ENCODE measurements at regions not wholly inside any gene's neighbourhood (a gene's known extent, or its start where the extent isn't known, plus 50 kb on each side); places are given as distances from the start of the nearest gene placed in this dataset.

DNA sequence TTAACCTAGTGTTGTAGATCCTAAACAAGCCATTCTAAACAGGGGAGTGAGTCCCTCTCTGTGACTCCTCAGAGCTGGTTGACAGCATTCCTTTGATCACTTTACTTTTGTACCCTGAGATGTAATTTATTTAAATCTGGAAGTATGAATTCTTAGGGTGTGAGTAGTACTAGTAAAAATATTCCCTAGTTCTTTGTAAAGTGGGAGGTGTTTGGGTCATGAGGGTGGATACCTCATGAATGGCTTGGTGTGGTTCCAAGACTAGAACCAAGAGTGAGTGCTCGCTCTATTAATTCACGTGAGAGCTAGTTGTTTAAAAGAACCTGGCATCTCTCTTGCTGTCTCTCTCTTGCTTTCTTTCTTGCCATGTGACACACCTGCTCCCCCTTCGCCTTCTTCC lies 223.7 kb downstream of the SQOR start:
- TF ChIP-seq, protein P1, sequence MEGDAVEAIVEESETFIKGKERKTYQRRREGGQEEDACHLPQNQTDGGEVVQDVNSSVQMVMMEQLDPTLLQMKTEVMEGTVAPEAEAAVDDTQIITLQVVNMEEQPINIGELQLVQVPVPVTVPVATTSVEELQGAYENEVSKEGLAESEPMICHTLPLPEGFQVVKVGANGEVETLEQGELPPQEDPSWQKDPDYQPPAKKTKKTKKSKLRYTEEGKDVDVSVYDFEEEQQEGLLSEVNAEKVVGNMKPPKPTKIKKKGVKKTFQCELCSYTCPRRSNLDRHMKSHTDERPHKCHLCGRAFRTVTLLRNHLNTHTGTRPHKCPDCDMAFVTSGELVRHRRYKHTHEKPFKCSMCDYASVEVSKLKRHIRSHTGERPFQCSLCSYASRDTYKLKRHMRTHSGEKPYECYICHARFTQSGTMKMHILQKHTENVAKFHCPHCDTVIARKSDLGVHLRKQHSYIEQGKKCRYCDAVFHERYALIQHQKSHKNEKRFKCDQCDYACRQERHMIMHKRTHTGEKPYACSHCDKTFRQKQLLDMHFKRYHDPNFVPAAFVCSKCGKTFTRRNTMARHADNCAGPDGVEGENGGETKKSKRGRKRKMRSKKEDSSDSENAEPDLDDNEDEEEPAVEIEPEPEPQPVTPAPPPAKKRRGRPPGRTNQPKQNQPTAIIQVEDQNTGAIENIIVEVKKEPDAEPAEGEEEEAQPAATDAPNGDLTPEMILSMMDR (conservative IDR thresholded peaks at IDR 0.05; ENCODE audit: control insufficient read depth, insufficient read depth, low read depth, low read length): no peak
- DNase-seq (ENCODE audit: low read depth): no peak
- no peak overlapping the region for H3K4me3 ChIP-seq (ENCODE audit: control insufficient read depth, low read depth, low read length)

DNA sequence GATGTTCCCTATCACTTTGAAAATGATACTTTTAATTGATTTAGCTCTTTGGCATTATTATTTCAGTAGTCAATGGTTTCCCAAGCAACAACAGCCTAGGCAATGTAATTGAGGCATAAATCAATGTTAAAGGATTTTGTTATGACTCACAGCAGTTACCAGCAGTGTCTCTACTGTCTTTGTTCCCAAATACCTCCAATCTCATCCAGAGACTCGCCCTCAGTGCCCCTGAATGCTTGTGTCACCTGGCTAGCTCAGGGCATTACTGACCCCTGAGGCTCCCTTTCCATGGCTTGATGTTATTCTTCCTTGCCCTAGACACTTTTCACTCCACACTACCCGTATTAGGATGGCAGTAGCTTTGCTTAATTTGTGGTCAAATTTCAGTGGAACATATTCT lies 227.2 kb downstream of the SQOR start:
- DNase-seq (ENCODE audit: low read depth): no peak
- H3K4me3 ChIP-seq (ENCODE audit: control insufficient read depth, low read depth, low read length): no peak overlapping the region
- TF ChIP-seq, protein P1 (conservative IDR thresholded peaks at IDR 0.05; ENCODE audit: control insufficient read depth, insufficient read depth, low read depth, low read length): no peak

DNA sequence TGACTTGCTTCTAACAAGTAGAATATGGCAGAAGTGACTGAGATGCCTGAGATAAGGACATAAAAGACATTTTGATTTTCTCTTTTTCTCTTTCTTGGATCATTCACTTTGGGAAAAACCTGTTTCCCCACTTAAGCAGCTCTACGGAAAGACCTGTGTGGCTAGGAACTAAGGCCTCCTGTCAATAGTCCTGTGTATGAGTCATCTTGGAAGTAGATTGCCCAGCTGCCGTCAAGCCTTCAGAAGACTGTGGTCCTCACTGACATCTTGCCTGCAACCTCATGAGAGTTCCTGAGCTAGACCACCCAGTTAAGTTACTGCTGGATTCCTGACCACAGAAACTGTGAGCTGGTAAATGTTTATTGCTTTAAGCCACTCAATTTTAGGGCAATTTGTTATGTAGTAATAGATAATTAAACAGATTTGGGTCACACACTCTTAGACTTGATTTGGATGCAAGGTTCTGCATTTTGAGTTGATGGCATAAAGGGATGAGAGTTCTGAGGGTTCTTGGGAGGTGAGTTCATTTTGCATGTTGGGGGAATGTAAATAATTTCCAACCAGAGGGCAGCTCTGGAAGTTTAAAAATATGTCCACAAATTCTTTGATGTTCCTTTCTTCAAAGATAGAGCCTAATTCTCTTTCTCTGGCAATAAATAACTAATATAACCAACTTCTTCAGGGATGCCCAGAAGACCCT lies 229.2 kb downstream of the SQOR start:
- TF ChIP-seq, protein P1 (conservative IDR thresholded peaks at IDR 0.05; ENCODE audit: control insufficient read depth, insufficient read depth, low read depth, low read length): no peak
- no peak for DNase-seq (ENCODE audit: low read depth)
- H3K4me3 ChIP-seq (ENCODE audit: control insufficient read depth, low read depth, low read length): no peak overlapping the region

DNA sequence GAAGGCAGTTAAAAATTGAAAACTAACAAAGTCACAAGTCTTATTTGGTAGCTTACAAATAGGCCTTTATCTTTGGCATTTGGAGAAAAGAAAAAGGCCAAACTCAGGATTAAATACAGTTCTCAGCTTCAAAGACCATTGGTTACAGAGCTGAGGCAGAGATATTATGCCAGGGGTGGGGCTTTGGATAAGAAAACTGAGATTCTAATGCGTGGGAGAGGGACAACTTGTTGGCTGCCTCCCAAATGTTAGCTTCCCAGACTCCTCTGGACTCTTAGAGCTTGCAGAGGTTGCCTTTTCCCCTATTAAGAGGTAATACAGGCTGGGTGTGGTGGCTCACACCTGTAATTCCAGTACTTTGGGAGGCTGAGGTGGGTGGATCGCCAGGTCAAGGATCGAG lies 231.8 kb downstream of the SQOR start:
- TF ChIP-seq, protein P1 (conservative IDR thresholded peaks at IDR 0.05; ENCODE audit: control insufficient read depth, insufficient read depth, low read depth, low read length): no peak
- DNase-seq (ENCODE audit: low read depth): no peak
- H3K4me3 ChIP-seq (ENCODE audit: control insufficient read depth, low read depth, low read length): no peak overlapping the region

DNA sequence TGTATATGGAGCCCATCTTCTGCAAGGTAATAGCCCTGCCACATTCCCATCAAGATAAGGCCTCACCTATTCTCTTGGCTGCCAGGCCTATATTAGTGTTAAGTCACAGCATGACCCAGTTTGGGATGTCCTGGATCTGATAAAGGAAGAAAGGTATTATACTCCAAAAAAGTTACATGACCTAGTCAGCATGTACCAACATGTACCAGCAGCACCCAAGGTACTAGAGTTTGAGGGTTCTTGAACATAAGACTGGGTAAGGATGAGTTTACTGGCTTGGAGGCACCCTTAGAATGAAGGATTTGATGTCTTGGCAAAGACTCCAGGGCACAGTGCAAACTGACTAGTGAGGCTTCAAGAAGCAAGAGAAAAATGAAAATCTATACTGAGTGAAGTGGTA lies 232.5 kb downstream of the SQOR start:
- no peak overlapping the region for H3K4me3 ChIP-seq (ENCODE audit: control insufficient read depth, low read depth, low read length)
- no peak for DNase-seq (ENCODE audit: low read depth)
- TF ChIP-seq, protein P1 (conservative IDR thresholded peaks at IDR 0.05; ENCODE audit: control insufficient read depth, insufficient read depth, low read depth, low read length): no peak

DNA sequence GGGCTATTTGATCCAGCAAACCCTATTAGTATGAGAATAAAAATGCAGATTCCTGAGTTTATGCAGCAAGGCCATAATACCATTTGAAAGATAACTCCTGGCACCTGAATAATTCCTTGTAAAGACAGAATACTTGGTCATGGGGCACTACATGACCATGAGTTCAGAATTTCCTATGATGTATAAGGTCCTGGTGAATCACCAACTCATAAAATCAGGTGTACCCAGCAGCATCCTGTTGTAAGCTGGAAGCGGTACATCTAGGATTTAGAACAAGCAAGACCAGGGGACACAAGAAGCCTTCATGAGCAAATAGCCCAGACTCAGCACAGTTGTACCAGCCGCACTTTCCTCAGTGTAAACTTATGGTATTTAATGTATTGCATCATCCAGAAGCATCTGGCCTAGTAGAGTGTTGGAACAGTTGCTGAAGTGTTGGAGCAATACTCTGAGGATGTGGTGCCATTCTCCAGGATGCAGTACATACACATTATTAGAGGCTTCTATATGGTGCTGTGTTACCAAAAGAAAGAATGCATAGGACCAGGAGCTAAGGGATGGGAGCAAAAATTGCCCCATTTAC lies 233.4 kb downstream of the SQOR start:
- no peak for DNase-seq (ENCODE audit: low read depth)
- TF ChIP-seq, protein P1 (conservative IDR thresholded peaks at IDR 0.05; ENCODE audit: control insufficient read depth, insufficient read depth, low read depth, low read length): no peak
- H3K4me3 ChIP-seq (ENCODE audit: control insufficient read depth, low read depth, low read length): no peak overlapping the region
